B cell (primary cell): ENCODE measurements at regions not wholly inside any gene's neighbourhood (a gene's known extent, or its start where the extent isn't known, plus 50 kb on each side); places are given as distances from the start of the nearest gene placed in this dataset.

Experiments used
- ATAC-seq: fragments of 200-7000 bp; cut with Tn5 transposase; one replicate; pipeline ENCODE4 v1.10.0; 2021; ENCODE audit warnings: low read depth, mild to moderate bottlenecking, moderate number of reproducible peaks, moderate library complexity
- CTCF ChIA-PET: fragments of 350-600 bp; sonication (Branson Sonifier 250); formaldehyde crosslinking; loops from one replicate; lab custom pipeline; 2021; ENCODE audit warnings: antibody characterized with exemption, inconsistent platforms; lab: Charles Lee
- POLR2A ChIA-PET: fragments of 350-600 bp; sonication (Branson Sonifier 250); formaldehyde crosslinking; loops from one replicate; lab custom pipeline; 2021; ENCODE audit warnings: antibody characterized with exemption; lab: Charles Lee
- DNase-seq: peaks from one replicate; pipeline ENCODE4 v3.0.0; 2013
- H2AFZ ChIP-seq: 2 replicates; pipeline ENCODE4 v1.6.1; 2012; ENCODE audit warnings: mild to moderate bottlenecking, low read depth, low read length; ENCODE audit not compliant: insufficient read depth, poor library complexity, severe bottlenecking
- H3K27ac ChIP-seq, 2 donors: 1 replicate in 1 of 2; 2 replicates in 1 of 2; pipeline ENCODE4 v1.5.1; 2012 to 2013; ENCODE audit warnings: low read length in 2 of 2, mild to moderate bottlenecking in 2 of 2, moderate library complexity in 1 of 2
- H3K27me3 ChIP-seq, 4 experiments: fragments of 200-600 bp in 1 of 4; sonication (generic) in 1 of 4; replicated peaks in 1 of 4; 1 replicate in 2 of 4; 2 replicates in 2 of 4; pipeline versions ENCODE4 v1.6.1 to v1.7.0; 2013 to 2016; ENCODE audit warnings: low read length in 3 of 4, mild to moderate bottlenecking in 2 of 4, mixed read lengths in 1 of 4, moderate library complexity in 1 of 4; ENCODE audit not compliant: insufficient read depth in 4 of 4, control insufficient read depth in 3 of 4; ENCODE audit errors: control extremely low read depth in 1 of 4
- H3K36me3 ChIP-seq, 2 experiments: replicated peaks in 1 of 2; 1 replicate in 1 of 2; 2 replicates in 1 of 2; pipeline versions ENCODE4 v1.6.1 to v1.7.1; 2013; ENCODE audit warnings: low read length in 1 of 2; ENCODE audit not compliant: insufficient read depth in 2 of 2, control insufficient read depth in 1 of 2; ENCODE audit errors: control extremely low read depth in 1 of 2, extremely low read depth in 1 of 2
- H3K4me1 ChIP-seq, 2 donors: fragments of 200-600 bp in 1 of 2; sonication (generic) in 1 of 2; 1 replicate in 1 of 2; 2 replicates in 1 of 2; pipeline versions ENCODE4 v1.5.1 to v1.6.1; 2013 to 2017; ENCODE audit warnings: low read length in 2 of 2; ENCODE audit not compliant: control insufficient read depth in 2 of 2, insufficient read depth in 2 of 2
- H3K4me2 ChIP-seq: replicated peaks from 2 replicates; pipeline ENCODE3; 2012; ENCODE audit warnings: mild to moderate bottlenecking, low read depth, low read length; ENCODE audit not compliant: poor library complexity, severe bottlenecking
- H3K4me3 ChIP-seq, 5 experiments: fragments of 200-600 bp in 1 of 5; sonication (generic) in 1 of 5; 1 replicate in 3 of 5; 2 replicates in 2 of 5; pipeline versions ENCODE4 v1.5.1 to v1.7.0; 2011 to 2016; ENCODE audit warnings: low read length in 4 of 5, mild to moderate bottlenecking in 4 of 5, low read depth in 2 of 5, control low read depth in 1 of 5, moderate library complexity in 1 of 5; ENCODE audit not compliant: insufficient read depth in 1 of 5; ENCODE audit errors: control extremely low read depth in 1 of 5, extremely low read depth in 1 of 5
- H3K79me2 ChIP-seq: fragments of 200-600 bp; sonication (generic); one replicate; pipeline ENCODE4 v1.6.0; 2016; ENCODE audit warnings: low read length; ENCODE audit not compliant: control insufficient read depth, insufficient read depth
- H3K9ac ChIP-seq: fragments of 200-600 bp; sonication (generic); 2 replicates; pipeline ENCODE4 v1.6.1; 2017; ENCODE audit warnings: mild to moderate bottlenecking, low read length, moderate library complexity
- H3K9me3 ChIP-seq, 3 donors: one replicate each; pipeline versions ENCODE4 v1.6.1 to v1.7.1; 2013; ENCODE audit warnings: low read length in 2 of 3; ENCODE audit not compliant: control insufficient read depth in 2 of 3, insufficient read depth in 1 of 3; ENCODE audit errors: control extremely low read depth in 1 of 3
- H4K20me1 ChIP-seq: 2 replicates; pipeline ENCODE4 v1.6.0; 2012; ENCODE audit warnings: mild to moderate bottlenecking, low read length; ENCODE audit not compliant: insufficient read depth, control insufficient read depth, poor library complexity, severe bottlenecking
- H3K27ac Mint-ChIP-seq: one replicate; pipeline ENCODE4 v1.8.0; 2021; ENCODE audit warnings: mixed read lengths
- H3K27me3 Mint-ChIP-seq: one replicate; pipeline ENCODE4 v1.8.0; 2021; ENCODE audit warnings: mixed read lengths
- H3K4me1 Mint-ChIP-seq: one replicate; pipeline ENCODE4 v1.8.0; 2021; ENCODE audit warnings: mixed read lengths
- H3K4me3 Mint-ChIP-seq: one replicate; pipeline ENCODE4 v1.8.0; 2021; ENCODE audit warnings: mixed read lengths
- H3K9me3 Mint-ChIP-seq: one replicate; pipeline ENCODE4 v1.8.0; 2022; ENCODE audit warnings: mixed read lengths; ENCODE audit not compliant: insufficient read depth
- CTCF ChIP-seq: fragments of 200-600 bp; IDR thresholded peaks from one replicate; pipeline ENCODE4 v1.8.0; 2022; ENCODE audit warnings: antibody characterized with exemption, mild to moderate bottlenecking
- EZH2 ChIP-seq: IDR thresholded peaks from 2 replicates; pipeline ENCODE4 v1.6.1; 2012; ENCODE audit warnings: borderline replicate concordance, low read depth, mild to moderate bottlenecking, moderate library complexity, low read length; ENCODE audit not compliant: insufficient read depth, poor library complexity, severe bottlenecking
- WGBS: methylation state at CpG from one replicate; pipeline ENCODE4 v1.1.5; 2013; ENCODE audit warnings: missing lambda C conversion rate; ENCODE audit not compliant: insufficient coverage; 5-methylcytosine and 5-hydroxymethylcytosine counted together
- intact Hi-C: fragments of 100-400 bp; cut with micrococcal nuclease; formaldehyde crosslinking; loops from one replicate; pipeline ENCODE4 v1.10.0; 2022

GRCh38 chr15:37206690-37207089 is 106.3 kb upstream of the MEIS2 start:
- no peak for DNase-seq
- H3K4me2 ChIP-seq: no peak overlapping the region
- TF ChIP-seq EZH2 (no peak), CTCF (no peak)
- no peak for ATAC-seq
- H3K36me3 ChIP-seq: no peaks in the 10 kb centered on the region
- no peaks in the 10 kb centered on the region for H3K4me1 ChIP-seq
- Mint-ChIP-seq H3K9me3 (no peaks in the 10 kb centered on the region), H3K4me1 (no peaks in the 10 kb centered on the region), H3K4me3 (no peak overlapping the region), H3K27me3 (no peaks in the 10 kb centered on the region), H3K27ac (no peak overlapping the region)
- H4K20me1 ChIP-seq: no peaks in the 10 kb centered on the region
- no peaks in the 10 kb centered on the region for H3K79me2 ChIP-seq
- POLR2A ChIA-PET: no interaction called here
- CTCF ChIA-PET: no interaction called here
- H3K4me3 ChIP-seq: no peak overlapping the region
- intact Hi-C loops: no loop called here
- H3K27ac ChIP-seq: no peak overlapping the region
- H3K9ac ChIP-seq: no peak overlapping the region
- H3K27me3 ChIP-seq: no peaks in the 10 kb centered on the region
- no peak overlapping the region for H2AFZ ChIP-seq
- no CpG with 5 or more reads among the region's 2 CpGs for WGBS
- no peaks in the 10 kb centered on the region for H3K9me3 ChIP-seq

DNA sequence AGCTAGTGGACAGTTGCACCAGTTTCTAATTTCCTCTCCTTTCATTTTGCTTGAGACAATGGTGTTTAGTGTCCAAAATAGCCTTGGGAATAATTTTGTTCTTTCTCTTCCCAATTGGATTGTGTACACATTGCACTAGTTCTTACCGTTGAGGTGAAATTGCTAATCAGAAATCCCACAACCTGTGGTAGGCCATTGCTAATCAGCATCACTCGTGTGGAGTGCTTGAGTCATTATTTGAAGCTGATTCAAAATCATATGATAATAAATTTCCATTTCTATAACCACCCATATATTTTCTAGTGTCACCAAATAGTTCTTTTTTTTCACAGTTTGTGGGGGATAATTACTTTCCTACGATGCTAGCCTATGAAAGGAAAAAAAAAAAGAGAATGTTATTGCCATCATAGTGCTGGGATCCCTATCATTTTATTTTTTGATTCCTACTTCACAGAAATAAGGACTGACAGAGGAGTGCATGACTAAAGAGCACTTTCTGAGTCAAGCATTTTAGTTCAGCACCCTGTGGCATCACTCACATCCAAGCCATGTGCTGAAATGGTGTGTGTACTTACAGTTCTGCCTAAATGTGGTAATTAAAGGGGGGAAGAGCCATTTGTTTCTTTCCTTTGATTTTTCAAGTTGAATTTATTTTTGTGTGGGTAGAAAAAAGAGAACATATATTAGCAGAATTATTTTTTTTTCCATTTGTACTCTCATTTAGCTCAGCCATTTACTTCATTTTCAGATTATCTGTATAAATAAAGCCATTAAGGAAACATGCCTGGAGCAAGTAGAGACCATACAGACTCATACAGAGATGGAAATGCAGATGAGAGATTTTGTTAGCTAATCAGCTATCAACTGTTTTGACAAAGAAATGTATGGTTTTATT is 108.0 kb upstream of the MEIS2 start:
- Histone ChIP-seq H3K4me2 (no peak overlapping the region), H3K79me2 (no peaks in the 10 kb centered on the region), H3K4me3 (no peak overlapping the region), H4K20me1 (no peaks in the 10 kb centered on the region), H3K36me3 (no peaks in the 10 kb centered on the region), H2AFZ (no peak overlapping the region), H3K27me3 (no peaks in the 10 kb centered on the region), H3K9ac (no peak overlapping the region), H3K27ac (no peak overlapping the region), H3K9me3 (no peaks in the 10 kb centered on the region), H3K4me1 (no peaks in the 10 kb centered on the region)
- intact Hi-C loops: no loop called here
- Mint-ChIP-seq H3K27me3 (no peaks in the 10 kb centered on the region), H3K4me1 (no peaks in the 10 kb centered on the region), H3K27ac (no peak overlapping the region), H3K4me3 (no peak overlapping the region), H3K9me3 (no peaks in the 10 kb centered on the region)
- no CpG with 5 or more reads among the region's 3 CpGs for WGBS
- ChIA-PET POLR2A (no interaction called here), CTCF (no interaction called here)
- no peak for ATAC-seq
- DNase-seq: no peak
- TF ChIP-seq CTCF (no peak), EZH2 (no peak)
